Calu3 (cell line): ENCODE measurements at regions not wholly inside any gene's neighbourhood (a gene's known extent, or its start where the extent isn't known, plus 50 kb on each side); places are given as distances from the start of the nearest gene placed in this dataset.

ENCODE experiments used
- BruUV-seq: library from RNA; stranded (reverse); fragments of 400-500 nt; replicated peaks from 2 replicates; lab custom pipeline; 2021; lab: Mats Ljungman, UMichigan
- CTCF ChIA-PET: fragments of 300-600 bp; sonication (Branson Sonifier 250); formaldehyde crosslinking; loops from one replicate; lab custom pipeline; 2022; ENCODE audit warnings: antibody characterized with exemption; lab: Charles Lee
- DNase-seq: peaks from one replicate; pipeline ENCODE4 v3.0.0; 2022
- H3K27ac Mint-ChIP-seq: one replicate; pipeline ENCODE4 v1.8.0; 2022; ENCODE audit warnings: mixed read lengths; ENCODE audit not compliant: unreplicated experiment
- H3K27me3 Mint-ChIP-seq: one replicate; pipeline ENCODE4 v1.8.0; 2022; ENCODE audit warnings: mixed read lengths; ENCODE audit not compliant: unreplicated experiment
- H3K36me3 Mint-ChIP-seq: one replicate; pipeline ENCODE4 v1.8.0; 2022; ENCODE audit warnings: mild to moderate bottlenecking, moderate library complexity, mixed read lengths; ENCODE audit not compliant: insufficient read depth, unreplicated experiment
- H3K4me1 Mint-ChIP-seq: one replicate; pipeline ENCODE4 v1.8.0; 2022; ENCODE audit warnings: mild to moderate bottlenecking, low read depth, mixed read lengths; ENCODE audit not compliant: unreplicated experiment
- H3K4me3 Mint-ChIP-seq: one replicate; pipeline ENCODE4 v1.8.0; 2022; ENCODE audit warnings: mild to moderate bottlenecking, low read depth, moderate library complexity, mixed read lengths; ENCODE audit not compliant: unreplicated experiment
- H3K9me3 Mint-ChIP-seq: one replicate; pipeline ENCODE4 v1.8.0; 2022; ENCODE audit warnings: low read depth, mixed read lengths; ENCODE audit not compliant: unreplicated experiment
- CTCF ChIP-seq: fragments of 200-600 bp; IDR thresholded peaks from one replicate; pipeline ENCODE4 v1.8.0; 2022; ENCODE audit warnings: antibody characterized with exemption; ENCODE audit not compliant: unreplicated experiment
- intact Hi-C: fragments of 100-400 bp; cut with micrococcal nuclease; formaldehyde crosslinking; loops from one replicate; pipeline ENCODE4 v1.10.0; 2022; ENCODE audit not compliant: unreplicated experiment

GRCh38 chr9:87089506-87089905 lies 142.2 kb upstream of the GAS1 start:
- no peak overlapping the region for H3K27ac Mint-ChIP-seq
- BruUV-seq = no TSS peak
- no peak for DNase-seq
- intact Hi-C loops = no loop called here
- H3K27me3 Mint-ChIP-seq = peaks cover 61% of the 10 kb centered on the region
- peaks cover 2% of the 10 kb centered on the region for H3K9me3 Mint-ChIP-seq
- no peaks in the 10 kb centered on the region for H3K36me3 Mint-ChIP-seq
- H3K4me3 Mint-ChIP-seq = no peak overlapping the region
- no peak for TF ChIP-seq CTCF
- CTCF ChIA-PET = no interaction called here
- H3K4me1 Mint-ChIP-seq = no peaks in the 10 kb centered on the region

- H3K27me3 Mint-ChIP-seq = peaks cover 65% of the 10 kb centered on the region
- no peak overlapping the region for H3K27ac Mint-ChIP-seq
- CTCF ChIA-PET = no interaction called here
- no peak for TF ChIP-seq CTCF
- no TSS peak for BruUV-seq
- no peak for DNase-seq
- no peak overlapping the region for H3K4me3 Mint-ChIP-seq
- no peaks in the 10 kb centered on the region for H3K4me1 Mint-ChIP-seq
- intact Hi-C loops = no loop called here
- no peaks in the 10 kb centered on the region for H3K36me3 Mint-ChIP-seq
- peaks cover 2% of the 10 kb centered on the region for H3K9me3 Mint-ChIP-seq
Measured at GRCh38 chr9:87089929-87090328, 142.6 kb upstream of the GAS1 start.

GRCh38 chr9:87093777-87094176 lies 146.5 kb upstream of the GAS1 start:
- intact Hi-C loops = no loop called here
- CTCF ChIA-PET = no interaction called here
- H3K4me3 Mint-ChIP-seq = no peak overlapping the region
- no peaks in the 10 kb centered on the region for H3K9me3 Mint-ChIP-seq
- no peak for DNase-seq
- no TSS peak for BruUV-seq
- no peak for TF ChIP-seq CTCF
- peaks cover 66% of the 10 kb centered on the region for H3K27me3 Mint-ChIP-seq
- H3K27ac Mint-ChIP-seq = no peak overlapping the region
- no peaks in the 10 kb centered on the region for H3K36me3 Mint-ChIP-seq
- no peaks in the 10 kb centered on the region for H3K4me1 Mint-ChIP-seq

GRCh38 chr9:87095951-87096350 lies 148.6 kb upstream of the GAS1 start:
- no TSS peak for BruUV-seq
- H3K9me3 Mint-ChIP-seq = no peaks in the 10 kb centered on the region
- no peak for TF ChIP-seq CTCF
- H3K4me1 Mint-ChIP-seq = no peaks in the 10 kb centered on the region
- DNase-seq = no peak
- peaks cover 69% of the 10 kb centered on the region for H3K27me3 Mint-ChIP-seq
- H3K4me3 Mint-ChIP-seq = no peak overlapping the region
- H3K27ac Mint-ChIP-seq = no peak overlapping the region
- CTCF ChIA-PET = no interaction called here
- intact Hi-C loops = no loop called here
- no peaks in the 10 kb centered on the region for H3K36me3 Mint-ChIP-seq
